ENCODE measurements at regions not wholly inside any gene's neighbourhood (a gene's known extent, or its start where the extent isn't known, plus 50 kb on each side); places are given as distances from the start of the nearest gene placed in this dataset.

DNA sequence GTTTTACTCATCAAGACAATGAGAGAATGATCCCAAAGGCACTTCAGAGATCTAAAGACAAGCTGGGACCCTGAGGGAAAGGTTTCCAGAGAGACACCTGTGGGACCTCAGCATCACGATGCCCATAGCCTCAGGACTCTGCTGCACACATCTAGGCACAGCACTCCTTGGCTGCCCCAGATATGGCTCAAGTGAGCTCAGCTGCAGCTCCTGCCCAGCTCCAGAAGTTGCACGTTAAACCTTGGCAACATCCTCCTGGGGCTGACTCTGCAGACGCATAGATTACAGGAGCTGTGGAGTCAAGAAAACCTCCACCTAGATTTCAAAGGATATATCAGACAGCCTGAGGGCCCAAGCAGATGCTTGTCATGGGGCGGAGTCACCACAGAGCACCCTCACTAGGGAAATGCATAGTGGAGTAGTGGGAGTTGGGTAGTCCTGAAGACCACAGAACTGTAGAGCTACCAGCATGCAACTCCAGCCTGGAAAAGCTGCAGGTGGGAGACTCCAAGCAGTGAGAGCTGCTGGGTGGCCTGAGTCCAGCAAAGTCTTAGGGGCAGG is 582.0 kb downstream of the CDH11 start:
- Histone ChIP-seq H3K36me3 (ENCODE audit: control insufficient read depth, insufficient read depth, low read length) (no peaks in the 10 kb centered on the region), H3K9me3 (no peaks in the 10 kb centered on the region; the same call in 1 of the 2 replicates), H3K4me1 (no peaks in the 10 kb centered on the region), H3K4me3 (ENCODE audit: low read depth, low read length) (no peak overlapping the region), H3K27me3 (replicated peaks; ENCODE audit: control insufficient read depth, insufficient read depth, low read length) (no peaks in the 10 kb centered on the region)
- no TSS peak for BruUV-seq (replicated peaks)
- Mint-ChIP-seq H3K27ac (ENCODE audit: unreplicated experiment) (no peak overlapping the region), H3K27me3 (ENCODE audit: insufficient read depth, unreplicated experiment) (no peaks in the 10 kb centered on the region), H3K9me3 (ENCODE audit: unreplicated experiment) (peaks cover 18% of the 10 kb centered on the region), H3K36me3 (ENCODE audit: insufficient read depth, unreplicated experiment) (no peaks in the 10 kb centered on the region), H3K4me1 (ENCODE audit: low read depth, unreplicated experiment) (no peaks in the 10 kb centered on the region), H3K4me3 (ENCODE audit: unreplicated experiment) (no peak overlapping the region)
- no peak for DNase-seq
- no peak for TF ChIP-seq CTCF (IDR thresholded peaks at IDR 0.05; ENCODE audit: insufficient read depth in 1 of 2, low read depth in 1 of 2, low read length in 1 of 2, severe bottlenecking in 1 of 2, unreplicated experiment in 1 of 2)
- POLR2A ChIA-PET = no interaction called here
- intact Hi-C loops (cut with micrococcal nuclease; ENCODE audit: unreplicated experiment) = loop anchor here (10.0 kb wide), 1 partner anchor 445 kb away; no protein-coding TSS in a partner anchor
- CTCF ChIA-PET = no interaction called here

DNA sequence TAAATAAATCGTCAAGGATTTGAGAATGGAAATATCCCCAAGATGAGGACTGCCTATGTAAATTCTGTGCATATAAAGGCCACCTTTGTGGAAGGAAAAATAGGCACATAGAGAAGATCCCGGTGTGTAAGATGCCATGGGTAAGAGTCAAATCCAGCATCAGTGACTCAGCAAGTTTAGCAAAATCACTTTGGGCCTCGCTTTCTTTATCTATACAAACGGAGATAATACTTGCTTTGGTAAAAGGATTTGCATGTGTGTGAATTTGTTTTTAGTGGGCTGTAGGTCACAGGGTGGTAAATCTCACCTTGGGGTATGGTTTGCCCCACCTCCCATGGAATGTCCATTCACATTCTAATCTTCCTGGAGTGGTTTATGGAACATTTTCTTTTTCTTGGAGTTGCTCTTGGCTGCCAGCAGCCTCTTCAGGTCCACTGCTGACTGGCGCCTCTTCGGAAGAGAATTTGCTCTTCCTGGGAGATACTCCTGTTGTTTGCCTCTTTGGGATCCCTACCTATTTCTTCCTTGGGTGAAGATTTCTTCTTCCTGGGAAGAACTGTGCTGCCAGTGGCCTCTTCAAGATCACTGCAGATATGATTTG is 587.6 kb downstream of the CDH11 start:
- H3K27ac Mint-ChIP-seq (ENCODE audit: unreplicated experiment) = no peak overlapping the region
- H3K36me3 Mint-ChIP-seq (ENCODE audit: insufficient read depth, unreplicated experiment) = no peaks in the 10 kb centered on the region

DNA sequence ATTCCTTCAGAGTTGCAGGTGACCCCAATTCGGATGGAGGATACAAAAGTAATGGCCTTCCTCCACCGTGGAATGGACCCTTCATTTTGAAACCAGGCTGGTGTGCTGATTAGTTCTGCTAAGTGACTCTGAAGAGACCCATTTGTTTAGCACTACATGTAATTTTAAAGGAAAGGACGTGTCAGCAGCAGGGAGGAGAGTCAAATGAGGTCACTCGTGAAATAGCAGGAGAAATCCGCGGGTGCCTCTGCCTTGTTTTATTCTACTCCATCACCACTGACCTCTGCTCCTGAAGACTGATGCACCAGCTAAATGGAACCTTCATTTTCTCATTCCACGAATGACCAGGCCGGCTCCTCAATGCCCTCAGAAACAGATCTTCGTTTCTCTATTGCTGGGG is 589.2 kb downstream of the CDH11 start:
- H3K36me3 Mint-ChIP-seq (ENCODE audit: insufficient read depth, unreplicated experiment) = no peaks in the 10 kb centered on the region
- ChIA-PET POLR2A (no interaction called here), CTCF (no interaction called here)
- H3K4me1 ChIP-seq = no peaks in the 10 kb centered on the region
- intact Hi-C loops (cut with micrococcal nuclease; ENCODE audit: unreplicated experiment) = no loop called here
- H3K27me3 ChIP-seq (replicated peaks; ENCODE audit: control insufficient read depth, insufficient read depth, low read length) = no peaks in the 10 kb centered on the region
- H3K4me3 ChIP-seq (ENCODE audit: low read depth, low read length) = no peak overlapping the region
- no peak for TF ChIP-seq CTCF (IDR thresholded peaks at IDR 0.05; ENCODE audit: insufficient read depth in 1 of 2, low read depth in 1 of 2, low read length in 1 of 2, severe bottlenecking in 1 of 2, unreplicated experiment in 1 of 2)
- H3K27me3 Mint-ChIP-seq (ENCODE audit: insufficient read depth, unreplicated experiment) = no peaks in the 10 kb centered on the region
- no peaks in the 10 kb centered on the region for H3K9me3 ChIP-seq
- H3K4me1 Mint-ChIP-seq (ENCODE audit: low read depth, unreplicated experiment) = no peaks in the 10 kb centered on the region
- no peak overlapping the region for H3K4me3 Mint-ChIP-seq (ENCODE audit: unreplicated experiment)
- BruUV-seq (replicated peaks) = no TSS peak
- H3K27ac Mint-ChIP-seq (ENCODE audit: unreplicated experiment) = no peak overlapping the region
- H3K9me3 Mint-ChIP-seq (ENCODE audit: unreplicated experiment) = peaks cover 12% of the 10 kb centered on the region
- no peak for DNase-seq
- no peaks in the 10 kb centered on the region for H3K36me3 ChIP-seq (ENCODE audit: control insufficient read depth, insufficient read depth, low read length)

More for the DNA sequence above, 587.6 kb downstream of the CDH11 start:
- DNase-seq = no peak
- Mint-ChIP-seq H3K4me3 (ENCODE audit: unreplicated experiment) (no peak overlapping the region), H3K4me1 (ENCODE audit: low read depth, unreplicated experiment) (no peaks in the 10 kb centered on the region), H3K27me3 (ENCODE audit: insufficient read depth, unreplicated experiment) (no peaks in the 10 kb centered on the region), H3K9me3 (ENCODE audit: unreplicated experiment) (peaks cover 21% of the 10 kb centered on the region)
- Histone ChIP-seq H3K27me3 (replicated peaks; ENCODE audit: control insufficient read depth, insufficient read depth, low read length) (no peaks in the 10 kb centered on the region), H3K4me1 (no peaks in the 10 kb centered on the region), H3K9me3 (no peaks in the 10 kb centered on the region; the same call in 1 of the 2 replicates), H3K4me3 (ENCODE audit: low read depth, low read length) (no peak overlapping the region), H3K36me3 (ENCODE audit: control insufficient read depth, insufficient read depth, low read length) (no peaks in the 10 kb centered on the region)
- intact Hi-C loops (cut with micrococcal nuclease; ENCODE audit: unreplicated experiment) = no loop called here
- ChIA-PET POLR2A (no interaction called here), CTCF (no interaction called here)
- BruUV-seq (replicated peaks) = no TSS peak
- no peak for TF ChIP-seq CTCF (IDR thresholded peaks at IDR 0.05; ENCODE audit: insufficient read depth in 1 of 2, low read depth in 1 of 2, low read length in 1 of 2, severe bottlenecking in 1 of 2, unreplicated experiment in 1 of 2)
